GM10248 (cell line): ENCODE measurements at regions not wholly inside any gene's neighbourhood (a gene's known extent, or its start where the extent isn't known, plus 50 kb on each side); places are given as distances from the start of the nearest gene placed in this dataset.

Experiments used
- CTCF ChIA-PET: fragments of 300-600 bp; sonication (Branson Sonifier 250); formaldehyde crosslinking; extraction: SDS; loops from one replicate; lab custom pipeline; 2021; ENCODE audit warnings: antibody characterized with exemption; lab: Yijun Ruan, JAX
- POLR2A ChIA-PET: fragments of 350-650 bp; sonication (Branson Sonifier 250); formaldehyde crosslinking; extraction: SDS; loops from one replicate; lab custom pipeline; 2020; ENCODE audit warnings: antibody characterized with exemption; lab: Yijun Ruan, JAX
- DNase-seq: peaks from one replicate; pipeline ENCODE4 v3.0.0; 2012; ENCODE audit errors: extremely low spot score
- CTCF ChIP-seq: IDR thresholded peaks from 2 replicates; pipeline ENCODE4 v1.5.1; 2012; ENCODE audit warnings: mild to moderate bottlenecking, low read depth; ENCODE audit errors: extremely low read depth, missing control alignments, control extremely low read depth

- no peak for DNase-seq
- CTCF ChIA-PET, result interaction anchor here (1.3 kb wide), 1 partner anchor 11 kb away, joined by 3 read pairs; no protein-coding TSS in a partner anchor
- no peak for TF ChIP-seq CTCF
- POLR2A ChIA-PET, result no interaction called here
These were observed 667.7 kb upstream of the FOXG1 start for GRCh38 chr14:28098856-28099255.

GRCh38 chr14:28102001-28102400 is 664.6 kb upstream of the FOXG1 start:
- ChIA-PET POLR2A (no interaction called here), CTCF (no interaction called here)
- TF ChIP-seq CTCF, result no peak
- no peak for DNase-seq

GRCh38 chr14:28102814-28103213 is 663.8 kb upstream of the FOXG1 start:
- POLR2A ChIA-PET, result no interaction called here
- no peak for DNase-seq
- CTCF ChIA-PET, result no interaction called here

GRCh38 chr14:28113311-28113710 is 653.3 kb upstream of the FOXG1 start:
- ChIA-PET POLR2A (no interaction called here), CTCF (no interaction called here)
- TF ChIP-seq CTCF, result no peak
- no peak for DNase-seq

More at GRCh38 chr14:28102814-28103213, 663.8 kb upstream of the FOXG1 start:
- TF ChIP-seq CTCF, result no peak

- no peak for TF ChIP-seq CTCF
- ChIA-PET CTCF (no interaction called here), POLR2A (no interaction called here)
- DNase-seq, result no peak
These were observed 649.9 kb upstream of the FOXG1 start for GRCh38 chr14:28116716-28117115.

- CTCF ChIA-PET, result no interaction called here
- POLR2A ChIA-PET, result no interaction called here
- no peak for TF ChIP-seq CTCF
- DNase-seq, result no peak
These were observed 646.7 kb upstream of the FOXG1 start for GRCh38 chr14:28119849-28120248.

- no peak for TF ChIP-seq CTCF
- ChIA-PET POLR2A (no interaction called here), CTCF (no interaction called here)
- DNase-seq, result no peak
These were observed 646.2 kb upstream of the FOXG1 start for GRCh38 chr14:28120391-28120790.
